Activated T-helper 1 cell treated with anti-CD3 and anti-CD28 coated beads, Interleukin-12 subunit alpha, Interleukin-12 subunit beta, Interleukin-2, Interleukin-4 antibody, amounts not matched to agents 30 ng/mL and 10 ng/mL and 1 ng/mL, durations not matched to agents 14 hours and 24 hours and 36 hours (primary cell): ENCODE measurements at regions not wholly inside any gene's neighbourhood (a gene's known extent, or its start where the extent isn't known, plus 50 kb on each side); places are given as distances from the start of the nearest gene placed in this dataset.

Experiments used
- DNase-seq: peaks from one replicate; pipeline ENCODE4 v3.0.0; 2021; ENCODE audit warnings: low spot score
- H3K27ac Mint-ChIP-seq: one replicate; pipeline ENCODE4 v1.8.0; 2021; ENCODE audit warnings: mild to moderate bottlenecking, mixed read lengths
- H3K27me3 Mint-ChIP-seq: one replicate; pipeline ENCODE4 v1.8.0; 2022; ENCODE audit warnings: mild to moderate bottlenecking, moderate library complexity, mixed read lengths; ENCODE audit not compliant: insufficient read depth
- H3K36me3 Mint-ChIP-seq: one replicate; pipeline ENCODE4 v1.8.0; 2021; ENCODE audit warnings: low read depth, mixed read lengths
- H3K4me1 Mint-ChIP-seq: one replicate; pipeline ENCODE4 v1.8.0; 2021; ENCODE audit warnings: low read depth, mixed read lengths
- H3K4me3 Mint-ChIP-seq: one replicate; pipeline ENCODE4 v1.8.0; 2021; ENCODE audit warnings: mild to moderate bottlenecking, moderate library complexity, mixed read lengths
- H3K9me3 Mint-ChIP-seq: one replicate; pipeline ENCODE4 v1.8.0; 2021; ENCODE audit warnings: mixed read lengths
- intact Hi-C: fragments of 100-400 bp; cut with micrococcal nuclease; formaldehyde crosslinking; loops from one replicate; pipeline ENCODE4 v1.15.1; 2024

DNA sequence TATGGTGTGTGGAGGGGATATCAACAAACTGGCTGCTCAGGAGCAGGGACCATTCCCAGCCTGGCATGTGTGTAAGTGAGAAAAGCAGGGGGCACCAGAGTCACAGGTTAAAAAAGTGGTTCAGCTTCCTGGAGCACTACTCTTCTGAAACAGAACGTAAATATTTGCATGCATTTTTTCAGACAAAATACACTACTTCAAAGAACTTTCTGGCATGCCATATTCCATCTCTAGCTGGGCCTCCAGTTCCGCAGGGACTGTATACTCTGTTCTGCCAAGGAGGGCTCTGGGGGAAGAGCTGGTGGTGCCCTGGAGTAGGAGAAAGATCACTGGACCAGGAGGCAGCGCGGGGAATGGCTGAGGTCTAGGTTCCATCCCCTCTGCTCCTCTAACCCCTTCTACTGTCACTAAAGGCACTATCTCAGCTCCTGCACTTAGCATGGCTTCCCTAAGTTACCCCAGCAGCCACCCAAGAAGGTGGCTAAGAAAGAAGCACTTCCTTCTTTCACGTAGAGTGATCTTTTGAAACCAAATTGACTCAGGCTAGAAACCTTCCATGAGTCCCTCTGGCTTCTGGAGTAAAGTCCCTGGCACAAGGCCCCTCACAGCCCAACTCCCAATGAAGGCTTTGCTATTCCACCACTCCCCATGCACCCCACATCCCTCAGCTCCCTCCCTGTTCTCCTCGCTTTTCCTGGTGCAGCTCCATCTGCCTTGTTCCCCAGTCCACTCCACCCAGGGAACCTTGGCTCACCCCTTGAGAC, 57.6 kb upstream of the CABLES1 start:
- H3K4me3 Mint-ChIP-seq = no peak overlapping the region
- no peaks in the 10 kb centered on the region for H3K36me3 Mint-ChIP-seq
- peaks cover 16% of the 10 kb centered on the region for H3K4me1 Mint-ChIP-seq
- no peaks in the 10 kb centered on the region for H3K27me3 Mint-ChIP-seq
- no peak for DNase-seq
- no peaks in the 10 kb centered on the region for H3K9me3 Mint-ChIP-seq
- intact Hi-C loops = loop anchor here (10.0 kb wide), 1 partner anchor 937 kb away; the partner anchor contains the start of gene TTC39C
- no peak overlapping the region for H3K27ac Mint-ChIP-seq

DNA sequence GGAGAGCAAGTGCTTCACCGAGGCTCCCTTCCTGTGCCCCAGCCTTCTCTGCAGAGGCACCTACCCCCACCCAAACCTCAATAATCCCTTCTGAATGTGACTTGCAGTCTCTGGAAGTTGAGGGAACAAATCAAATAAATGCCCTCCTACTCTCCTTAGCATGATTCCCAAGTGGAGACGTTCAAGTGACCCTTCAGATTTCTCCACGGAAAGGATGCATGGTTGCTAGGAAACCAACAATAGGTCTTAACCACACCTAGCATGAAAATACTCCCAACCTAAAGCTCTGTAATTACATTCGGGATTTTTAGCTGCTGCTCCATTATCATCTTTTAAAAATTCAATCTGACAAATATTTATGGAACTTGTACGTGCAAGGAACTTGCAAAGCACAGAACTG, 50.2 kb upstream of the CABLES1 start:
- H3K27me3 Mint-ChIP-seq = peaks cover 21% of the 10 kb centered on the region
- no peaks in the 10 kb centered on the region for H3K36me3 Mint-ChIP-seq
- DNase-seq = no peak
- H3K9me3 Mint-ChIP-seq = no peaks in the 10 kb centered on the region
- H3K4me1 Mint-ChIP-seq = no peaks in the 10 kb centered on the region
- H3K27ac Mint-ChIP-seq = no peak overlapping the region
- intact Hi-C loops = no loop called here
- H3K4me3 Mint-ChIP-seq = no peak overlapping the region
